H9 (cell line): ENCODE measurements at regions not wholly inside any gene's neighbourhood (a gene's known extent, or its start where the extent isn't known, plus 50 kb on each side); places are given as distances from the start of the nearest gene placed in this dataset.

ENCODE experiments used
- DNase-seq: peaks from one replicate; pipeline ENCODE4 v3.0.0-alpha.2; 2017
- H2AFZ ChIP-seq: one replicate; pipeline ENCODE4 v1.6.1; 2013; ENCODE audit warnings: mild to moderate bottlenecking, low read length, control low read depth, moderate library complexity
- H2AK5ac ChIP-seq: 2 replicates; pipeline ENCODE4 v1.6.1; 2013; ENCODE audit warnings: low read length, control low read depth, mixed read lengths; ENCODE audit not compliant: insufficient read length
- H2BK120ac ChIP-seq: one replicate; pipeline ENCODE4 v1.6.1; 2013; ENCODE audit warnings: low read depth, mild to moderate bottlenecking, low read length, control low read depth, inconsistent platforms; ENCODE audit not compliant: poor library complexity, severe bottlenecking
- H2BK12ac ChIP-seq: 2 replicates; pipeline ENCODE4 v1.6.1; 2013; ENCODE audit warnings: low read length, control low read depth, mixed read lengths, low read depth; ENCODE audit not compliant: insufficient read length
- H2BK15ac ChIP-seq: 2 replicates; pipeline ENCODE4 v1.6.1; 2013; ENCODE audit warnings: low read depth, low read length, control low read depth
- H2BK20ac ChIP-seq: one replicate; pipeline ENCODE4 v1.6.1; 2013; ENCODE audit warnings: low read depth, mild to moderate bottlenecking, low read length, control low read depth, inconsistent platforms; ENCODE audit not compliant: poor library complexity, severe bottlenecking
- H2BK5ac ChIP-seq: 2 replicates; pipeline ENCODE4 v1.6.1; 2013; ENCODE audit warnings: low read length, control low read depth, mixed read lengths; ENCODE audit not compliant: insufficient read length
- H3K14ac ChIP-seq: 2 replicates; pipeline ENCODE4 v1.6.1; 2013; ENCODE audit warnings: low read length, control low read depth; ENCODE audit not compliant: insufficient read depth
- H3K18ac ChIP-seq: 2 replicates; pipeline ENCODE4 v1.6.1; 2013; ENCODE audit warnings: low read depth, mild to moderate bottlenecking, mixed read lengths, low read length, control low read depth; ENCODE audit not compliant: insufficient read length
- H3K23ac ChIP-seq: 2 replicates; pipeline ENCODE4 v1.6.1; 2013; ENCODE audit warnings: low read length, control low read depth, mixed read lengths, low read depth; ENCODE audit not compliant: insufficient read length
- H3K23me2 ChIP-seq: 2 replicates; pipeline ENCODE4 v1.6.1; 2013; ENCODE audit warnings: low read depth, mild to moderate bottlenecking, mixed read lengths, low read length, control low read depth; ENCODE audit not compliant: insufficient read length, poor library complexity, severe bottlenecking
- H3K27ac ChIP-seq: 2 replicates; pipeline ENCODE4 v1.5.1; 2013; ENCODE audit warnings: low read length, control low read depth, mixed read lengths, low read depth; ENCODE audit not compliant: insufficient read length
- H3K27me3 ChIP-seq: 2 replicates; pipeline ENCODE4 v1.6.1; 2013; ENCODE audit warnings: low read length, control low read depth, inconsistent platforms; ENCODE audit not compliant: insufficient read depth
- H3K4ac ChIP-seq: 2 replicates; pipeline ENCODE4 v1.6.1; 2013; ENCODE audit warnings: low read depth, mild to moderate bottlenecking, control low read depth, inconsistent platforms, low read length, moderate library complexity
- H3K4me1 ChIP-seq: 2 replicates; pipeline ENCODE4 v1.6.1; 2013; ENCODE audit warnings: low read length, control low read depth, inconsistent platforms; ENCODE audit not compliant: insufficient read depth
- H3K4me2 ChIP-seq: 2 replicates; pipeline ENCODE4 v1.6.1; 2013; ENCODE audit warnings: low read length, control low read depth, mixed read lengths; ENCODE audit not compliant: insufficient read length, insufficient read depth
- H3K56ac ChIP-seq: 2 replicates; pipeline ENCODE4 v1.6.1; 2013; ENCODE audit warnings: low read depth, mild to moderate bottlenecking, mixed read lengths, low read length, control low read depth; ENCODE audit not compliant: insufficient read length
- H3K79me1 ChIP-seq: 2 replicates; pipeline ENCODE4 v1.6.1; 2013; ENCODE audit warnings: low read depth, mild to moderate bottlenecking, moderate library complexity, low read length, control low read depth, inconsistent platforms; ENCODE audit not compliant: insufficient read depth, poor library complexity, severe bottlenecking
- H3K79me2 ChIP-seq: 2 replicates; pipeline ENCODE4 v1.6.1; 2013; ENCODE audit warnings: low read length, control low read depth, inconsistent platforms; ENCODE audit not compliant: insufficient read depth
- H3K9ac ChIP-seq: 2 replicates; pipeline ENCODE4 v1.6.1; 2013; ENCODE audit warnings: low read length, control low read depth, mixed read lengths; ENCODE audit not compliant: insufficient read length; ENCODE audit errors: extremely low read depth
- H3K9me3 ChIP-seq: one replicate; pipeline ENCODE4 v1.6.1; 2013; ENCODE audit warnings: low read depth, low read length, inconsistent platforms; ENCODE audit not compliant: control insufficient read depth
- H3T11ph ChIP-seq: one replicate; pipeline ENCODE4 v1.6.1; 2013; ENCODE audit warnings: mild to moderate bottlenecking, low read length, control low read depth, inconsistent platforms
- H4K20me1 ChIP-seq: one replicate; pipeline ENCODE4 v1.6.1; 2013; ENCODE audit not compliant: control insufficient read depth, insufficient read length, insufficient read depth
- H4K5ac ChIP-seq: 2 replicates; pipeline ENCODE4 v1.6.1; 2013; ENCODE audit warnings: low read depth, mild to moderate bottlenecking, mixed read lengths, low read length, control low read depth; ENCODE audit not compliant: insufficient read length
- H4K8ac ChIP-seq: replicated peaks from 2 replicates; pipeline ENCODE4 v1.6.1; 2013; ENCODE audit warnings: low read length, control low read depth, mixed read lengths, low read depth; ENCODE audit not compliant: insufficient read length
- H4K91ac ChIP-seq: 2 replicates; pipeline ENCODE4 v1.6.1; 2013; ENCODE audit warnings: low read depth, mild to moderate bottlenecking, moderate library complexity, mixed read lengths, low read length, control low read depth; ENCODE audit not compliant: insufficient read length
- H3K27ac Mint-ChIP-seq, 3 experiments: 2 replicates in 2 of 3; 3 replicates in 1 of 3; pipeline ENCODE4 v1.8.0; 2020 to 2021; ENCODE audit warnings: mixed read lengths in 3 of 3, mild to moderate bottlenecking in 1 of 3, moderate library complexity in 1 of 3
- H3K27me3 Mint-ChIP-seq: 2 replicates; pipeline ENCODE4 v1.8.0; 2021; ENCODE audit warnings: low read depth, mild to moderate bottlenecking, moderate library complexity, mixed read lengths
- H3K36me3 Mint-ChIP-seq, 3 experiments: 2 replicates in 2 of 3; 3 replicates in 1 of 3; pipeline ENCODE4 v1.8.0; 2020 to 2021; ENCODE audit warnings: low read depth in 3 of 3, mixed read lengths in 3 of 3; ENCODE audit not compliant: insufficient read depth in 1 of 3
- H3K4me1 Mint-ChIP-seq, 2 experiments: 2 replicates each; pipeline ENCODE4 v1.8.0; 2020; ENCODE audit warnings: mixed read lengths in 2 of 2
- H3K4me3 Mint-ChIP-seq, 2 experiments: 2 replicates in 1 of 2; 3 replicates in 1 of 2; pipeline ENCODE4 v1.8.0; 2020 to 2021; ENCODE audit warnings: mild to moderate bottlenecking in 2 of 2, mixed read lengths in 2 of 2, moderate library complexity in 1 of 2
- H3K9me3 Mint-ChIP-seq, 2 experiments: 2 replicates in 1 of 2; 3 replicates in 1 of 2; pipeline ENCODE4 v1.8.0; 2020; ENCODE audit warnings: mild to moderate bottlenecking in 2 of 2, mixed read lengths in 2 of 2, moderate library complexity in 1 of 2
- CTCF ChIP-seq: fragments of 200-600 bp; sonication (generic); conservative IDR thresholded peaks from 3 replicates; pipeline ENCODE4 v1.8.0; 2021; ENCODE audit warnings: antibody characterized with exemption, mild to moderate bottlenecking
- WGBS: extraction: QIAGEN DNeasy Blood & Tissue Kit; methylation state at CpG from one replicate; pipeline ENCODE4 v1.1.7; 2013; ENCODE audit warnings: missing lambda C conversion rate, low lambda C conversion rate, mixed read lengths; ENCODE audit not compliant: insufficient read length; ENCODE audit errors: extremely low coverage; 5-methylcytosine and 5-hydroxymethylcytosine counted together

- Histone ChIP-seq H3K9me3 (no peaks in the 10 kb centered on the region), H3K23ac (no peak overlapping the region), H3K27me3 (no peaks in the 10 kb centered on the region), H4K20me1 (no peaks in the 10 kb centered on the region), H3K23me2 (no peaks in the 10 kb centered on the region), H3K79me2 (no peaks in the 10 kb centered on the region), H3K79me1 (no peaks in the 10 kb centered on the region), H4K5ac (no peak overlapping the region), H3K9ac (no peak overlapping the region), H2BK15ac (no peak overlapping the region), H2AK5ac (no peak overlapping the region), H2BK120ac (no peak overlapping the region), H3K4me1 (no peaks in the 10 kb centered on the region), H2BK20ac (no peak overlapping the region), H3K4me2 (no peak overlapping the region), H3K27ac (no peak overlapping the region), H2BK12ac (no peak overlapping the region), H3K4ac (no peak overlapping the region), H3K56ac (no peak overlapping the region), H4K91ac (no peak overlapping the region), H2BK5ac (no peak overlapping the region), H3T11ph (no peak overlapping the region), H4K8ac (no peak overlapping the region), H3K18ac (no peak overlapping the region), H2AFZ (no peak overlapping the region), H3K14ac (no peak overlapping the region)
- Mint-ChIP-seq H3K9me3 (no peaks in the 10 kb centered on the region), H3K27me3 (no peaks in the 10 kb centered on the region), H3K4me1 (peaks cover 14 to 16% of the 10 kb centered on the region in 2 experiments), H3K4me3 (no peak overlapping the region), H3K36me3 (no peaks in the 10 kb centered on the region), H3K27ac (no peak overlapping the region; a peak in 1 of 7 replicates)
- no CpG with 5 or more reads among the region's 8 CpGs for WGBS
- no peak for DNase-seq
- TF ChIP-seq CTCF, result no peak
Measured at GRCh38 chr7:91557789-91558404, 293.7 kb downstream of the FZD1 start.
